Sigmoid colon (tissue), 4 donors: ENCODE measurements at regions not wholly inside any gene's neighbourhood (a gene's known extent, or its start where the extent isn't known, plus 50 kb on each side); places are given as distances from the start of the nearest gene placed in this dataset.
"Not testable (repeated sequence)": the region's sequence is repeated elsewhere in the genome, so short reads cannot be mapped to it uniquely, and the experiment has no call there.

ENCODE experiments used
- CTCF ChIP-seq, 4 experiments: fragments of 450-650 bp in 3 of 4; fragments of 200-600 bp in 1 of 4; IDR thresholded peaks; one replicate each; pipeline ENCODE4 v1.5.1; 2016 to 2019; ENCODE audit warnings: antibody characterized with exemption in 4 of 4, mild to moderate bottlenecking in 3 of 4, moderate library complexity in 2 of 4
- POLR2A ChIP-seq, 2 donors: fragments of 450-650 bp; IDR thresholded peaks; one replicate each; pipeline ENCODE4 v1.6.1; 2016; ENCODE audit warnings: antibody characterized with exemption in 2 of 2, mild to moderate bottlenecking in 2 of 2, moderate library complexity in 2 of 2
- POLR2AphosphoS5 ChIP-seq, 4 donors: sonication (generic); formaldehyde crosslinking; IDR thresholded peaks; one replicate each; pipeline ENCODE4 v1.6.1; 2017; ENCODE audit warnings: antibody characterized with exemption in 4 of 4

GRCh38 chr9:85880507-85880906, 60.4 kb upstream of the NAA35 start:
- TF ChIP-seq CTCF, POLR2A, POLR2AphosphoS5 (IDR thresholded peaks at IDR 0.05): not testable (repeated sequence)
